Keratinocyte (primary cell): ENCODE measurements at regions not wholly inside any gene's neighbourhood (a gene's known extent, or its start where the extent isn't known, plus 50 kb on each side); places are given as distances from the start of the nearest gene placed in this dataset.

Source experiments
- DNase-seq: peaks from one replicate; pipeline ENCODE4 v3.0.0-alpha.2; 2011; ENCODE audit warnings: low read depth, missing footprints, low spot score
- FAIRE-seq: peaks from 2 replicates; lab custom pipeline; 2011; peaks lifted over from hg19 to GRCh38; lab: Jason Lieb, UNC
- H2AFZ ChIP-seq: 2 replicates; pipeline ENCODE4 v1.6.0; 2012; ENCODE audit warnings: low read length, control low read depth, inconsistent platforms; ENCODE audit not compliant: control insufficient read depth
- H3K27ac ChIP-seq: 2 replicates; pipeline ENCODE4 v1.5.1; 2011; ENCODE audit warnings: low read length; ENCODE audit not compliant: control insufficient read depth, insufficient read depth
- H3K27me3 ChIP-seq: 3 replicates; pipeline ENCODE4 v1.6.0; 2011; ENCODE audit warnings: low read length; ENCODE audit not compliant: control insufficient read depth, insufficient read depth; ENCODE audit errors: extremely low read depth
- H3K36me3 ChIP-seq, 2 experiments: 2 replicates in 1 of 2; 3 replicates in 1 of 2; pipeline ENCODE4 v1.5.1; 2011; ENCODE audit warnings: low read length in 2 of 2, mild to moderate bottlenecking in 1 of 2; ENCODE audit not compliant: control insufficient read depth in 2 of 2, insufficient read depth in 2 of 2; ENCODE audit errors: extremely low read depth in 1 of 2
- H3K4me1 ChIP-seq: 3 replicates; pipeline ENCODE4 v1.5.1; 2011; ENCODE audit warnings: low read length; ENCODE audit not compliant: control insufficient read depth, insufficient read depth; ENCODE audit errors: extremely low read depth
- H3K4me2 ChIP-seq: 3 replicates; pipeline ENCODE4 v1.6.0; 2011; ENCODE audit warnings: low read depth, low read length; ENCODE audit not compliant: control insufficient read depth, insufficient read depth; ENCODE audit errors: extremely low read depth
- H3K4me3 ChIP-seq, 3 experiments: fragments of 200-600 bp in 1 of 3; sonication (generic) in 1 of 3; 2 replicates in 2 of 3; 3 replicates in 1 of 3; pipeline ENCODE4 v1.5.1; 2011 to 2016; ENCODE audit warnings: low read length in 3 of 3, mild to moderate bottlenecking in 3 of 3, control low read depth in 2 of 3, inconsistent platforms in 1 of 3, low read depth in 1 of 3, mixed read lengths in 1 of 3, mixed run types in 1 of 3, moderate library complexity in 1 of 3; ENCODE audit not compliant: control insufficient read depth in 2 of 3, insufficient read depth in 2 of 3; ENCODE audit errors: extremely low read depth in 1 of 3
- H3K79me2 ChIP-seq: 2 replicates; pipeline ENCODE4 v1.6.0; 2012; ENCODE audit warnings: low read length; ENCODE audit not compliant: control insufficient read depth, insufficient read depth
- H3K9ac ChIP-seq: 3 replicates; pipeline ENCODE4 v1.6.0; 2011; ENCODE audit warnings: low read length; ENCODE audit not compliant: control insufficient read depth, insufficient read depth; ENCODE audit errors: extremely low read depth
- H3K9me1 ChIP-seq: 3 replicates; pipeline ENCODE4 v1.6.0; 2011; ENCODE audit warnings: low read length; ENCODE audit not compliant: control insufficient read depth, insufficient read depth; ENCODE audit errors: extremely low read depth
- H3K9me3 ChIP-seq: 2 replicates; pipeline ENCODE4 v1.5.1; 2012; ENCODE audit warnings: low read depth, low read length; ENCODE audit not compliant: control insufficient read depth
- H4K20me1 ChIP-seq: 3 replicates; pipeline ENCODE4 v1.6.0; 2011; ENCODE audit warnings: low read length; ENCODE audit not compliant: control insufficient read depth, insufficient read depth; ENCODE audit errors: extremely low read depth
- CTCF ChIP-seq, 3 experiments: IDR thresholded peaks in 1 of 3; conservative IDR thresholded peaks in 1 of 3; optimal IDR thresholded peaks in 1 of 3; 2 replicates in 2 of 3; 3 replicates in 1 of 3; pipeline versions ENCODE3 to v1.5.1; 2011; ENCODE audit warnings: low read length in 3 of 3, mild to moderate bottlenecking in 3 of 3, moderate library complexity in 2 of 3, control low read depth in 1 of 3, inconsistent platforms in 1 of 3; ENCODE audit not compliant: insufficient read depth in 2 of 3; ENCODE audit errors: extremely low read depth in 1 of 3
- EZH2 ChIP-seq: IDR thresholded peaks from one replicate; pipeline ENCODE4 v1.6.1; 2012; ENCODE audit warnings: inconsistent platforms, mild to moderate bottlenecking, low read length, moderate library complexity
- dilution Hi-C: fragments of 300-500 bp; cut with MboI; formaldehyde crosslinking; loops from one replicate; pipeline ENCODE4 v1.7.0; 2020; ENCODE audit warnings: low sequenced_read_pairs; ENCODE audit not compliant: extremely low pct_ligation_motif_present

GRCh38 chr9:3032898-3033297 is 189.0 kb upstream of the PUM3 start:
- no peaks in the 10 kb centered on the region for H3K36me3 ChIP-seq
- no peak for DNase-seq
- H3K9me3 ChIP-seq = no peaks in the 10 kb centered on the region
- H3K27ac ChIP-seq = no peak overlapping the region
- FAIRE-seq = no peak
- TF ChIP-seq EZH2 = no peak
- TF ChIP-seq CTCF (optimal IDR thresholded peaks at IDR 0.05 in 1 of 3, IDR thresholded peaks at IDR 0.05 in 1 of 3, conservative IDR thresholded peaks at IDR 0.05 in 1 of 3; ENCODE audit: extremely low read depth in 1 of 3, insufficient read depth in 2 of 3, low read length in 3 of 3) = no peak
- no peaks in the 10 kb centered on the region for H3K27me3 ChIP-seq
- no peak overlapping the region for H3K4me2 ChIP-seq
- no peak overlapping the region for H3K9ac ChIP-seq
- no peak overlapping the region for H3K4me3 ChIP-seq
- no peaks in the 10 kb centered on the region for H3K4me1 ChIP-seq
- dilution Hi-C loops = no loop called here
- no peaks in the 10 kb centered on the region for H3K79me2 ChIP-seq
- no peaks in the 10 kb centered on the region for H4K20me1 ChIP-seq
- no peaks in the 10 kb centered on the region for H3K9me1 ChIP-seq
- H2AFZ ChIP-seq = no peak overlapping the region

DNA sequence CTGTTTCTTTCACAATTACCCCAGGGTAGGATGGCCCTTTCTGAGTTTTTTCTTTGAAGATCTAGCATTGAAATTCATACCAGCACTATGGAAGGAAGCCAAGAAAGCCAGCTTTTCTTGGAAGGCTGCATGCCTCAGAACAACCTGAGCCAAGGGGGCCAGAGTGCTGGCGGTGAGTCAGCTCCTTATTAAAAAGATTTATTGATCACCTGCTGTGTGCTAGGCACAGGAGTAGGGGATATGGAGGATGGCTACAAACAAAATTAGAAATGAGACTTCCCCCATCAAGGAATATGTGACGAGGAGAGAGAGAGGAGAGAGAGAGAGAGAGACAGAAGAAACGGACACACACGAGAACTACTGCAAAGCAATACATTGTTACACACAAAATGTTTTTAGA is 184.6 kb upstream of the PUM3 start:
- no peak for DNase-seq
- H4K20me1 ChIP-seq = no peaks in the 10 kb centered on the region
- TF ChIP-seq EZH2 (no peak), CTCF (optimal IDR thresholded peaks at IDR 0.05 in 1 of 3, IDR thresholded peaks at IDR 0.05 in 1 of 3, conservative IDR thresholded peaks at IDR 0.05 in 1 of 3; ENCODE audit: extremely low read depth in 1 of 3, insufficient read depth in 2 of 3, low read length in 3 of 3) (no peak)
- no peak overlapping the region for H3K27ac ChIP-seq
- H3K79me2 ChIP-seq = no peaks in the 10 kb centered on the region
- H3K4me1 ChIP-seq = peaks cover 2% of the 10 kb centered on the region
- H3K4me2 ChIP-seq = no peak overlapping the region
- no peak overlapping the region for H3K9ac ChIP-seq
- dilution Hi-C loops = no loop called here
- H2AFZ ChIP-seq = no peak overlapping the region
- H3K4me3 ChIP-seq = no peak overlapping the region
- no peaks in the 10 kb centered on the region for H3K27me3 ChIP-seq
- FAIRE-seq = no peak
- H3K36me3 ChIP-seq = no peaks in the 10 kb centered on the region
- H3K9me3 ChIP-seq = no peaks in the 10 kb centered on the region
- no peaks in the 10 kb centered on the region for H3K9me1 ChIP-seq
